ENCODE measurements at regions not wholly inside any gene's neighbourhood (a gene's known extent, or its start where the extent isn't known, plus 50 kb on each side); places are given as distances from the start of the nearest gene placed in this dataset.

GRCh38 chr6:56742122-56742791 lies 99.6 kb upstream of the DST start:
- TF ChIP-seq, protein P1, sequence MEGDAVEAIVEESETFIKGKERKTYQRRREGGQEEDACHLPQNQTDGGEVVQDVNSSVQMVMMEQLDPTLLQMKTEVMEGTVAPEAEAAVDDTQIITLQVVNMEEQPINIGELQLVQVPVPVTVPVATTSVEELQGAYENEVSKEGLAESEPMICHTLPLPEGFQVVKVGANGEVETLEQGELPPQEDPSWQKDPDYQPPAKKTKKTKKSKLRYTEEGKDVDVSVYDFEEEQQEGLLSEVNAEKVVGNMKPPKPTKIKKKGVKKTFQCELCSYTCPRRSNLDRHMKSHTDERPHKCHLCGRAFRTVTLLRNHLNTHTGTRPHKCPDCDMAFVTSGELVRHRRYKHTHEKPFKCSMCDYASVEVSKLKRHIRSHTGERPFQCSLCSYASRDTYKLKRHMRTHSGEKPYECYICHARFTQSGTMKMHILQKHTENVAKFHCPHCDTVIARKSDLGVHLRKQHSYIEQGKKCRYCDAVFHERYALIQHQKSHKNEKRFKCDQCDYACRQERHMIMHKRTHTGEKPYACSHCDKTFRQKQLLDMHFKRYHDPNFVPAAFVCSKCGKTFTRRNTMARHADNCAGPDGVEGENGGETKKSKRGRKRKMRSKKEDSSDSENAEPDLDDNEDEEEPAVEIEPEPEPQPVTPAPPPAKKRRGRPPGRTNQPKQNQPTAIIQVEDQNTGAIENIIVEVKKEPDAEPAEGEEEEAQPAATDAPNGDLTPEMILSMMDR (IDR thresholded peaks at IDR 0.05; ENCODE audit: low read length): no peak
- no peak for TF ChIP-seq EZH2 (IDR thresholded peaks at IDR 0.05; ENCODE audit: borderline replicate concordance, low read length)

All from OCI-LY1 (cell line).